GM23338 (cell line): ENCODE measurements at regions not wholly inside any gene's neighbourhood (a gene's known extent, or its start where the extent isn't known, plus 50 kb on each side); places are given as distances from the start of the nearest gene placed in this dataset.
"Not testable (repeated sequence)": the region's sequence is repeated elsewhere in the genome, so short reads cannot be mapped to it uniquely, and the experiment has no call there.

Source experiments
- ATAC-seq: fragments of 200-7000 bp; cut with Tn5 transposase; 3 replicates; pipeline ENCODE4 v1.9.1; 2020
- DNase-seq: peaks from one replicate; pipeline ENCODE4 v3.0.0-alpha.2; 2015; ENCODE audit warnings: low spot score
- H2AFZ ChIP-seq: fragments of 200-600 bp; sonication (generic); 2 replicates; pipeline ENCODE4 v1.8.0; 2016; ENCODE audit warnings: antibody characterized with exemption, mild to moderate bottlenecking, moderate library complexity
- H3F3A ChIP-seq: fragments of 200-600 bp; sonication (generic); replicated peaks from 2 replicates; pipeline ENCODE4 v1.8.0; 2017; ENCODE audit warnings: antibody characterized with exemption, mixed run types, low read depth
- H3K27ac ChIP-seq: fragments of 200-600 bp; sonication (generic); 2 replicates; pipeline ENCODE4 v1.6.1; 2016; ENCODE audit warnings: low read depth
- H3K27me3 ChIP-seq: fragments of 200-600 bp; sonication (generic); 2 replicates; pipeline ENCODE4 v1.8.0; 2016; ENCODE audit warnings: mild to moderate bottlenecking, mixed run types, moderate library complexity; ENCODE audit not compliant: insufficient read depth
- H3K36me3 ChIP-seq: fragments of 200-600 bp; sonication (generic); 2 replicates; pipeline ENCODE4 v1.8.0; 2016; ENCODE audit warnings: mild to moderate bottlenecking; ENCODE audit not compliant: insufficient read depth
- H3K4me1 ChIP-seq: fragments of 200-600 bp; sonication (generic); 2 replicates; pipeline ENCODE4 v1.8.0; 2016; ENCODE audit warnings: mild to moderate bottlenecking, moderate library complexity; ENCODE audit not compliant: insufficient read depth
- H3K4me2 ChIP-seq: fragments of 200-600 bp; sonication (generic); 2 replicates; pipeline ENCODE4 v1.7.1; 2017; ENCODE audit warnings: mixed run types
- H3K4me3 ChIP-seq: fragments of 200-600 bp; sonication (generic); 2 replicates; pipeline ENCODE4 v1.6.1; 2016; ENCODE audit warnings: mixed run types
- H3K79me2 ChIP-seq: fragments of 200-600 bp; sonication (generic); replicated peaks from 2 replicates; pipeline ENCODE4 v1.8.0; 2017; ENCODE audit warnings: mild to moderate bottlenecking; ENCODE audit not compliant: insufficient read depth
- H3K9me2 ChIP-seq: fragments of 200-600 bp; sonication (generic); 2 replicates; pipeline ENCODE4 v1.8.0; 2017; ENCODE audit not compliant: insufficient read depth
- H4K20me1 ChIP-seq: fragments of 200-600 bp; sonication (generic); replicated peaks from 2 replicates; pipeline ENCODE4 v1.8.0; 2017; ENCODE audit warnings: mild to moderate bottlenecking; ENCODE audit not compliant: insufficient read depth
- H3K27ac Mint-ChIP-seq: 2 replicates; pipeline ENCODE4 v1.8.0; 2020; ENCODE audit warnings: inconsistent platforms, mild to moderate bottlenecking, moderate library complexity, mixed read lengths
- H3K27me3 Mint-ChIP-seq: 3 replicates; pipeline ENCODE4 v1.8.0; 2022; ENCODE audit warnings: low read depth, mild to moderate bottlenecking, moderate library complexity, mixed read lengths, inconsistent platforms; ENCODE audit not compliant: insufficient read depth, poor library complexity
- H3K36me3 Mint-ChIP-seq: 3 replicates; pipeline ENCODE4 v1.8.0; 2021; ENCODE audit warnings: low read depth, mild to moderate bottlenecking, inconsistent platforms, moderate library complexity, mixed read lengths
- H3K4me1 Mint-ChIP-seq: 3 replicates; pipeline ENCODE4 v1.8.0; 2020; ENCODE audit warnings: mild to moderate bottlenecking, inconsistent platforms, mixed read lengths
- H3K4me3 Mint-ChIP-seq: 3 replicates; pipeline ENCODE4 v1.8.0; 2021; ENCODE audit warnings: moderate library complexity, mild to moderate bottlenecking, inconsistent platforms, mixed read lengths
- H3K9me3 Mint-ChIP-seq: 3 replicates; pipeline ENCODE4 v1.8.0; 2020; ENCODE audit warnings: moderate library complexity, mild to moderate bottlenecking, inconsistent platforms, mixed read lengths
- CTCF ChIP-seq, 2 experiments: fragments of 200-600 bp in 1 of 2; sonication (generic) in 1 of 2; conservative IDR thresholded peaks; 2 replicates each; pipeline versions ENCODE4 v1.5.1 to v1.6.1; 2016 to 2017; ENCODE audit warnings: antibody characterized with exemption in 2 of 2, low read depth in 2 of 2, mild to moderate bottlenecking in 2 of 2, moderate library complexity in 1 of 2
- ETS1 ChIP-seq: IDR thresholded peaks from 2 replicates; pipeline ENCODE4 v1.6.1; 2016; ENCODE audit warnings: antibody characterized with exemption
- EZH2 ChIP-seq: fragments of 200-600 bp; sonication (generic); IDR thresholded peaks from one replicate; pipeline ENCODE4 v1.8.0; 2017; ENCODE audit warnings: antibody characterized with exemption, mild to moderate bottlenecking, low read depth; ENCODE audit not compliant: unreplicated experiment
- EZH2phosphoT487 ChIP-seq: fragments of 200-600 bp; sonication (generic); IDR thresholded peaks from one replicate; pipeline ENCODE4 v1.8.1; 2018; ENCODE audit warnings: antibody characterized with exemption; ENCODE audit not compliant: unreplicated experiment
- JUNB ChIP-seq: IDR thresholded peaks from one replicate; pipeline ENCODE4 v1.6.1; 2016; ENCODE audit warnings: antibody characterized with exemption; ENCODE audit not compliant: unreplicated experiment
- NANOG ChIP-seq: IDR thresholded peaks from 2 replicates; pipeline ENCODE4 v1.6.1; 2016; ENCODE audit warnings: antibody characterized with exemption, borderline replicate concordance
- POLR2AphosphoS5 ChIP-seq: IDR thresholded peaks from 2 replicates; pipeline ENCODE4 v1.6.1; 2016; ENCODE audit warnings: antibody characterized with exemption, low read depth
- REST ChIP-seq: IDR thresholded peaks from one replicate; pipeline ENCODE4 v1.6.1; 2018; ENCODE audit warnings: antibody characterized with exemption; ENCODE audit not compliant: unreplicated experiment
- ZNF114 ChIP-seq: fragments of 250-450 bp; sonication (Bioruptor Pico); IDR thresholded peaks from 2 replicates; pipeline ENCODE4 v1.5.0; 2020; ENCODE audit warnings: mild to moderate bottlenecking, moderate library complexity
- ZNF331 ChIP-seq: fragments of 250-450 bp; sonication (Bioruptor Pico); IDR thresholded peaks from 2 replicates; pipeline ENCODE4 v1.5.0; 2020; ENCODE audit warnings: low read depth, mild to moderate bottlenecking, moderate library complexity
- ZNF462 ChIP-seq: fragments of 250-450 bp; sonication (Bioruptor Pico); IDR thresholded peaks from 2 replicates; pipeline ENCODE4 v1.5.0; 2020; ENCODE audit warnings: mild to moderate bottlenecking, moderate library complexity

GRCh38 chr15:44835082-44835481 is 98.8 kb downstream of the TRIM69 start:
- DNase-seq, H3K4me1 Mint-ChIP-seq, H3K27me3 Mint-ChIP-seq, H3K27ac Mint-ChIP-seq, H3K4me1 ChIP-seq, H3K4me2 ChIP-seq, H3K4me3 ChIP-seq, H3K36me3 Mint-ChIP-seq, H2AFZ ChIP-seq, H3K9me3 Mint-ChIP-seq, H3K9me2 ChIP-seq, H3F3A ChIP-seq, H3K79me2 ChIP-seq, H3K27me3 ChIP-seq, H4K20me1 ChIP-seq, H3K27ac ChIP-seq, H3K4me3 Mint-ChIP-seq, ATAC-seq, H3K36me3 ChIP-seq: not testable (repeated sequence)

- DNase-seq (no peak), ATAC-seq (no peak)
- H3K27ac Mint-ChIP-seq = no peak overlapping the region
- no peak for TF ChIP-seq ETS1
- TF ChIP-seq NANOG = no peak
- TF ChIP-seq POLR2AphosphoS5 = no peak
- no peak for TF ChIP-seq CTCF (conservative IDR thresholded peaks at IDR 0.05; ENCODE audit: low read depth in 2 of 2)
- no peak for TF ChIP-seq ZNF462
- TF ChIP-seq JUNB = no peak
- TF ChIP-seq ZNF114 (CRISPR knock-in tag) = no peak
- no peak for TF ChIP-seq EZH2
- no peak for TF ChIP-seq ZNF331 (CRISPR knock-in tag)
- no peak for TF ChIP-seq REST
- no peak for TF ChIP-seq EZH2phosphoT487
Observed at GRCh38 chr15:44836094-44836493, 99.8 kb downstream of the TRIM69 start.

More at GRCh38 chr15:44836094-44836493, 99.8 kb downstream of the TRIM69 start:
- H3F3A ChIP-seq = no peaks in the 10 kb centered on the region
- no peaks in the 10 kb centered on the region for H3K36me3 ChIP-seq
- H3K4me2 ChIP-seq = no peak overlapping the region
- H3K4me1 ChIP-seq = no peaks in the 10 kb centered on the region
- no peaks in the 10 kb centered on the region for H3K27me3 ChIP-seq
- Mint-ChIP-seq H3K27me3 (peaks cover 2% of the 10 kb centered on the region), H3K4me3 (no peak overlapping the region), H3K9me3 (no peaks in the 10 kb centered on the region; the same call in 2 of the 3 replicates), H3K36me3 (no peaks in the 10 kb centered on the region), H3K4me1 (no peaks in the 10 kb centered on the region)
- H4K20me1 ChIP-seq = no peaks in the 10 kb centered on the region
- H3K27ac ChIP-seq = no peak overlapping the region
- no peaks in the 10 kb centered on the region for H3K79me2 ChIP-seq
- H3K4me3 ChIP-seq = no peak overlapping the region
- no peaks in the 10 kb centered on the region for H3K9me2 ChIP-seq
- H2AFZ ChIP-seq = no peak overlapping the region
